NB4 (cell line): ENCODE measurements at regions not wholly inside any gene's neighbourhood (a gene's known extent, or its start where the extent isn't known, plus 50 kb on each side); places are given as distances from the start of the nearest gene placed in this dataset.

Experiments used
- CTCF ChIP-seq: IDR thresholded peaks from one replicate; pipeline ENCODE4 v1.5.1; 2012; ENCODE audit warnings: low read depth, low read length
- TF ChIP-seq, protein P1 (sequence below): IDR thresholded peaks from 2 replicates; pipeline ENCODE4 v1.6.1; 2011; ENCODE audit warnings: low read depth, low read length

DNA sequence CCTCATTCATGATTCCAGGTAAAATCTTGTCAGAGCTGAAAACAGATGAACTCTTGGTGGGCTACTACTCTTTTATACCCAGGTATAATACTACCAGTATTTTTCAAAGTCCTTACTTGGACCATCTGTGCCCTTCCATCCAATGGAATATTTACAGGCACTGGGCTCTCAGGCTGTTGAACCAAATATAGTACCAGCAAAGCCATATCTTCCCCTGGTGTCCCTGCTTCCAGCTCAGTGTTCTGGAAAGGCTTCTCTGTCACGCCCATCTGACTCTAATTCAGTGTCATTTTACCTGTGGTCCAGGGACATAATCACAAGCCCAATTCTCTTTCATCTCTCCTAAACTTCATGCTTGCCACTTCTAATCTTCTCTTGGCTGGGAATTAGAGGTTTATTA, 119.2 kb upstream of the STK17B start:
- TF ChIP-seq CTCF = no peak
- TF ChIP-seq, protein P1, sequence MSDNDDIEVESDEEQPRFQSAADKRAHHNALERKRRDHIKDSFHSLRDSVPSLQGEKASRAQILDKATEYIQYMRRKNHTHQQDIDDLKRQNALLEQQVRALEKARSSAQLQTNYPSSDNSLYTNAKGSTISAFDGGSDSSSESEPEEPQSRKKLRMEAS = no peak
